PC-9 (cell line): ENCODE measurements at regions not wholly inside any gene's neighbourhood (a gene's known extent, or its start where the extent isn't known, plus 50 kb on each side); places are given as distances from the start of the nearest gene placed in this dataset.

ENCODE experiments used
- BruUV-seq: library from RNA; stranded (reverse); fragments of 400-500 nt; replicated peaks from 2 replicates; lab custom pipeline; 2021; lab: Mats Ljungman, UMichigan
- CTCF ChIA-PET: fragments of 300-600 bp; sonication (Branson Sonifier 250); formaldehyde crosslinking; loops from one replicate; lab custom pipeline; 2022; ENCODE audit warnings: antibody characterized with exemption; lab: Charles Lee
- POLR2A ChIA-PET: fragments of 300-600 bp; sonication (Branson Sonifier 250); formaldehyde crosslinking; loops from one replicate; lab custom pipeline; 2022; ENCODE audit warnings: antibody characterized with exemption; ENCODE audit not compliant: unreplicated experiment; lab: Charles Lee
- DNase-seq, 2 experiments: peaks; one replicate each; pipeline versions ENCODE4 v3.0.0 to v3.0.0-alpha.2; 2015 to 2022; ENCODE audit warnings: mixed read lengths in 1 of 2
- H2AFZ ChIP-seq: fragments of 200-600 bp; sonication (generic); 2 replicates; pipeline ENCODE4 v1.8.1; 2017; ENCODE audit warnings: antibody characterized with exemption
- H3F3A ChIP-seq: fragments of 200-600 bp; sonication (generic); 2 replicates; pipeline ENCODE4 v1.8.1; 2017; ENCODE audit warnings: antibody characterized with exemption, mild to moderate bottlenecking, low read depth; ENCODE audit not compliant: insufficient read depth
- H3K27ac ChIP-seq: fragments of 200-600 bp; sonication (generic); 2 replicates; pipeline ENCODE4 v1.6.1; 2016; ENCODE audit warnings: mixed run types
- H3K27me3 ChIP-seq: fragments of 200-600 bp; sonication (generic); 2 replicates; pipeline ENCODE4 v1.6.1; 2016; ENCODE audit warnings: low read depth, mixed run types; ENCODE audit not compliant: insufficient read depth
- H3K36me3 ChIP-seq: fragments of 200-600 bp; sonication (generic); 2 replicates; pipeline ENCODE4 v1.6.1; 2016; ENCODE audit warnings: low read depth, mixed run types
- H3K4me1 ChIP-seq: fragments of 200-600 bp; sonication (generic); replicated peaks from 2 replicates; pipeline ENCODE4 v1.6.1; 2016; ENCODE audit warnings: mixed run types; ENCODE audit not compliant: insufficient read depth
- H3K4me2 ChIP-seq: fragments of 200-600 bp; sonication (generic); 2 replicates; pipeline ENCODE4 v1.6.1; 2017; ENCODE audit warnings: mixed run types
- H3K4me3 ChIP-seq: fragments of 200-600 bp; sonication (generic); 2 replicates; pipeline ENCODE4 v1.6.1; 2016; ENCODE audit warnings: mixed run types
- H3K79me2 ChIP-seq: fragments of 200-600 bp; sonication (generic); 2 replicates; pipeline ENCODE4 v1.6.1; 2017; ENCODE audit warnings: low read depth, mixed run types
- H3K9me2 ChIP-seq: fragments of 200-600 bp; sonication (generic); 2 replicates; pipeline ENCODE4 v1.8.1; 2017; ENCODE audit warnings: mild to moderate bottlenecking; ENCODE audit not compliant: insufficient read depth
- H3K9me3 ChIP-seq: fragments of 200-600 bp; sonication (generic); 2 replicates; pipeline ENCODE4 v1.8.1; 2016; ENCODE audit warnings: low read depth; ENCODE audit not compliant: insufficient read depth
- H4K20me1 ChIP-seq: fragments of 200-600 bp; sonication (generic); 2 replicates; pipeline ENCODE4 v1.8.1; 2017; ENCODE audit not compliant: insufficient read depth
- EZH2 ChIP-seq: fragments of 200-600 bp; sonication (generic); IDR thresholded peaks from 2 replicates; pipeline ENCODE4 v1.8.0; 2017; ENCODE audit warnings: antibody characterized with exemption, low read depth
- intact Hi-C: fragments of 100-400 bp; cut with micrococcal nuclease; formaldehyde crosslinking; loops from one replicate; pipeline ENCODE4 v1.10.0; 2022; ENCODE audit not compliant: unreplicated experiment
- TF ChIP-seq, protein P1 (sequence below): fragments of 200-600 bp; sonication (generic); conservative IDR thresholded peaks from 2 replicates; pipeline ENCODE4 v1.6.1; 2017; ENCODE audit warnings: mixed run types, antibody characterized with exemption, mild to moderate bottlenecking, moderate library complexity

GRCh38 chr5:3736926-3737325 lies 141.3 kb downstream of the IRX1 start:
- no peaks in the 10 kb centered on the region for H3K79me2 ChIP-seq
- H3K27ac ChIP-seq = no peak overlapping the region
- ChIA-PET POLR2A (no interaction called here), CTCF (no interaction called here)
- no peak overlapping the region for H3K4me2 ChIP-seq
- BruUV-seq = no TSS peak
- H3K27me3 ChIP-seq = peaks cover 78% of the 10 kb centered on the region
- no peak for TF ChIP-seq EZH2
- TF ChIP-seq, protein P1, sequence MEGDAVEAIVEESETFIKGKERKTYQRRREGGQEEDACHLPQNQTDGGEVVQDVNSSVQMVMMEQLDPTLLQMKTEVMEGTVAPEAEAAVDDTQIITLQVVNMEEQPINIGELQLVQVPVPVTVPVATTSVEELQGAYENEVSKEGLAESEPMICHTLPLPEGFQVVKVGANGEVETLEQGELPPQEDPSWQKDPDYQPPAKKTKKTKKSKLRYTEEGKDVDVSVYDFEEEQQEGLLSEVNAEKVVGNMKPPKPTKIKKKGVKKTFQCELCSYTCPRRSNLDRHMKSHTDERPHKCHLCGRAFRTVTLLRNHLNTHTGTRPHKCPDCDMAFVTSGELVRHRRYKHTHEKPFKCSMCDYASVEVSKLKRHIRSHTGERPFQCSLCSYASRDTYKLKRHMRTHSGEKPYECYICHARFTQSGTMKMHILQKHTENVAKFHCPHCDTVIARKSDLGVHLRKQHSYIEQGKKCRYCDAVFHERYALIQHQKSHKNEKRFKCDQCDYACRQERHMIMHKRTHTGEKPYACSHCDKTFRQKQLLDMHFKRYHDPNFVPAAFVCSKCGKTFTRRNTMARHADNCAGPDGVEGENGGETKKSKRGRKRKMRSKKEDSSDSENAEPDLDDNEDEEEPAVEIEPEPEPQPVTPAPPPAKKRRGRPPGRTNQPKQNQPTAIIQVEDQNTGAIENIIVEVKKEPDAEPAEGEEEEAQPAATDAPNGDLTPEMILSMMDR = no peak
- no peaks in the 10 kb centered on the region for H3F3A ChIP-seq
- H2AFZ ChIP-seq = no peak overlapping the region
- no peak overlapping the region for H3K4me3 ChIP-seq
- no peaks in the 10 kb centered on the region for H3K9me2 ChIP-seq
- H3K9me3 ChIP-seq = no peaks in the 10 kb centered on the region
- H4K20me1 ChIP-seq = no peaks in the 10 kb centered on the region
- DNase-seq = no peak
- H3K4me1 ChIP-seq = no peaks in the 10 kb centered on the region
- intact Hi-C loops = no loop called here
- H3K36me3 ChIP-seq = no peaks in the 10 kb centered on the region

DNA sequence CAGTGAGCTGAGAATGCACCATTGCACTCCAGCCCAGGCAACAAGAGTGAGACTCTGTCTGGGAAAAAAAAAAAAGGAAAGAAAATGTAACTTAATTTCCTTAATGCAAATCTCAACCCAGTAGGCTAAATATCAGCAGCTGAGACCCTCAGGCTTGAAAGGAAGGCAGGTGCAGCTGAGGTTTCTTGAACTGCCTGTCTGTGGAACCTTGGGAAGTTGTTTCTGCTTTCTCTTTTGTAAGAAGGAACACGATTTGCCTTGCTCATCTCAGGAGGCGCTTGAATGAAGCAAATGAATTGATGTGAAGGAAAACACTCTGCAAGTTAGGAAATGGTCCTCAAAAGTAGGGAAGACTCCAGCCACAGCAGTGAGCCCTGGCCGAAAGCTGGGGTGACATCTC lies 143.3 kb downstream of the IRX1 start:
- no peak overlapping the region for H3K27ac ChIP-seq
- intact Hi-C loops = no loop called here
- H3K79me2 ChIP-seq = no peaks in the 10 kb centered on the region
- H3K4me1 ChIP-seq = no peaks in the 10 kb centered on the region
- ChIA-PET POLR2A (interaction anchor here (0.7 kb wide), 1 partner anchor 9 kb away, joined by 5 read pairs; no protein-coding TSS in a partner anchor), CTCF (no interaction called here)
- no TSS peak for BruUV-seq
- peaks cover 80% of the 10 kb centered on the region for H3K27me3 ChIP-seq
- no peak overlapping the region for H3K4me2 ChIP-seq
- no peak overlapping the region for H3K4me3 ChIP-seq
- H3K9me2 ChIP-seq = no peaks in the 10 kb centered on the region
- H3F3A ChIP-seq = no peaks in the 10 kb centered on the region
- no peaks in the 10 kb centered on the region for H3K9me3 ChIP-seq
- H3K36me3 ChIP-seq = no peaks in the 10 kb centered on the region
- no peak for DNase-seq
- H2AFZ ChIP-seq = no peak overlapping the region
- H4K20me1 ChIP-seq = no peaks in the 10 kb centered on the region
- TF ChIP-seq, protein P1 = no peak

DNA sequence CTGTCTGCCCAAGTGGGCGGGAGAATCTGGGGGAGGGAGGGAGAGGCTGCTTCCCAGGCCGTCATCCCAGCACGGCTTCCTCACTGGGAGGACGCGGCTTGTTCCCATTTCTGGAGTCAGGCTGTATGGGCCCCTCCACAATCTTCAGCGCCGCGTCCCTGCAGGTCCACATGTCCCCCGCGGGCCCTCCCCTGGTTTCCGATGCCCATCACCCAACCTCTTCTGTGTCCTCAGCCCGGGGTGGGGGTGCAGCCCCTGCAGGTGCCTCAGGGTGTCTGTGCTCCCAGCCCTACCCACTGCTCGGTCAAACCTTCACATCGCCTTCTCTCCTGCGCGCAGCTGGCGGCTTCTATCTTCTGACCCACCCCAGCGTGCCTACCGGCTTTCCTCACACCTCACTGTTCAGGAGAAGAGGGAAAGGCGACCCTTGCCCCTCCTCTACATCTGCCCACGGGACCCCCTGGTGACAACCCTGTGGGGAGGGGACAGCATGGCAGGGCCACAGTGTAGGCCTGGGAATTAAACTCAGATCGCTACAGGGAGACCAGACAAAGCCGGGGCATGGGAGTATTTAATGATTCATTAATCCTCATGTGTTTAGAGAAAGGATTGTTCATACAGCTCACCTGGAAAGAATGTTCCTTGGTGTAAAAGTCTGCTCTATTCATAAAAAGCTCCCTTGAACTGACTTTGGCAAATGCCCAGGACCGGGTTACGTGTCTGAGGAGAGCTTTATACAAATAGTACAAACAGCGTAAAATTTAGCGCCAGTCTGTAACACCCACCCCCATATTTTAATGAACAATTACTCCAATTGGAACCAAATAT lies 145.1 kb downstream of the IRX1 start:
- Histone ChIP-seq H2AFZ (no peak overlapping the region; the same call in 1 of the 2 replicates), H3K79me2 (no peaks in the 10 kb centered on the region), H3K27ac (no peak overlapping the region), H3K9me2 (no peaks in the 10 kb centered on the region), H3K36me3 (no peaks in the 10 kb centered on the region), H3K4me2 (no peak overlapping the region), H3K4me1 (no peaks in the 10 kb centered on the region), H3F3A (no peaks in the 10 kb centered on the region), H3K4me3 (no peak overlapping the region), H3K27me3 (peaks cover 75% of the 10 kb centered on the region), H4K20me1 (no peaks in the 10 kb centered on the region), H3K9me3 (no peaks in the 10 kb centered on the region)
- no TSS peak for BruUV-seq
- no peak for TF ChIP-seq EZH2
- TF ChIP-seq, protein P1 = no peak
- no peak for DNase-seq
- intact Hi-C loops = no loop called here
- POLR2A ChIA-PET = interaction anchor here (0.5 kb wide), 1 partner anchor 76 kb away, joined by 3 read pairs; no protein-coding TSS in a partner anchor
- CTCF ChIA-PET = no interaction called here
